PC-3 (cell line): ENCODE measurements at regions not wholly inside any gene's neighbourhood (a gene's known extent, or its start where the extent isn't known, plus 50 kb on each side); places are given as distances from the start of the nearest gene placed in this dataset.

Experiments
- ATAC-seq: fragments of 200-7000 bp; cut with Tn5 transposase; 2 replicates; pipeline ENCODE4 v1.9.1; 2020; ENCODE audit warnings: mild to moderate bottlenecking, moderate library complexity
- BruUV-seq: library from RNA; stranded (reverse); fragments of 400-500 nt; replicated peaks from 2 replicates; lab custom pipeline; 2021; lab: Mats Ljungman, UMichigan
- CTCF ChIA-PET: fragments of 300-600 bp; sonication (Branson Sonifier 250); formaldehyde crosslinking; loops from one replicate; lab custom pipeline; 2022; ENCODE audit warnings: antibody characterized with exemption; lab: Charles Lee
- POLR2A ChIA-PET: fragments of 300-600 bp; sonication (Branson Sonifier 250); formaldehyde crosslinking; loops from one replicate; lab custom pipeline; 2022; ENCODE audit warnings: antibody characterized with exemption; ENCODE audit not compliant: unreplicated experiment; lab: Charles Lee
- DNase-seq: peaks from one replicate; pipeline ENCODE4 v3.0.0-alpha.2; 2015
- H2AFZ ChIP-seq: fragments of 300-600 bp; sonication (generic); 2 replicates; pipeline ENCODE4 v1.6.0; 2016; ENCODE audit warnings: antibody characterized with exemption, low read length
- H3F3A ChIP-seq: fragments of 300-600 bp; sonication (generic); one replicate; pipeline ENCODE4 v1.6.0; 2017; ENCODE audit warnings: antibody characterized with exemption, low read length, control low read depth, mild to moderate bottlenecking; ENCODE audit not compliant: unreplicated experiment
- H3K27ac ChIP-seq: fragments of 300-600 bp; sonication (generic); 2 replicates; pipeline ENCODE4 v1.5.1; 2016; ENCODE audit warnings: mild to moderate bottlenecking, low read length
- H3K27me3 ChIP-seq: fragments of 300-600 bp; sonication (generic); 2 replicates; pipeline ENCODE4 v1.6.1; 2016; ENCODE audit warnings: low read length, mixed read lengths
- H3K36me3 ChIP-seq: fragments of 300-600 bp; sonication (generic); 2 replicates; pipeline ENCODE4 v1.6.1; 2016; ENCODE audit warnings: low read depth, mixed run types, low read length, mixed read lengths
- H3K4me1 ChIP-seq: fragments of 300-600 bp; sonication (generic); 2 replicates; pipeline ENCODE4 v1.5.1; 2016; ENCODE audit warnings: low read length; ENCODE audit not compliant: insufficient read depth
- H3K4me2 ChIP-seq: fragments of 300-600 bp; sonication (generic); 2 replicates; pipeline ENCODE4 v1.6.0; 2016; ENCODE audit warnings: low read length
- H3K4me3 ChIP-seq: fragments of 300-600 bp; sonication (generic); 2 replicates; pipeline ENCODE4 v1.5.1; 2016; ENCODE audit warnings: mild to moderate bottlenecking, low read length, mixed read lengths
- H3K79me2 ChIP-seq: fragments of 300-600 bp; sonication (generic); 2 replicates; pipeline ENCODE4 v1.6.1; 2017; ENCODE audit warnings: low read length, mixed read lengths
- H3K9ac ChIP-seq: fragments of 300-600 bp; sonication (generic); 2 replicates; pipeline ENCODE4 v1.6.0; 2016; ENCODE audit warnings: mild to moderate bottlenecking, low read length
- H3K9me2 ChIP-seq: fragments of 300-600 bp; sonication (generic); replicated peaks from 2 replicates; pipeline ENCODE4 v1.6.1; 2016; ENCODE audit warnings: mixed run types, low read length, mixed read lengths
- H3K9me3 ChIP-seq: fragments of 300-600 bp; sonication (generic); 2 replicates; pipeline ENCODE4 v1.6.1; 2016; ENCODE audit warnings: low read length, mixed read lengths
- H4K20me1 ChIP-seq: fragments of 300-600 bp; sonication (generic); 2 replicates; pipeline ENCODE4 v1.6.1; 2016; ENCODE audit warnings: low read length, mixed read lengths
- CTCF ChIP-seq: fragments of 300-600 bp; sonication (generic); conservative IDR thresholded peaks from 2 replicates; pipeline ENCODE4 v1.5.1; 2017; ENCODE audit warnings: antibody characterized with exemption, low read depth, mild to moderate bottlenecking, low read length
- EZH2 ChIP-seq: fragments of 300-600 bp; sonication (generic); IDR thresholded peaks from one replicate; pipeline ENCODE4 v1.6.1; 2017; ENCODE audit warnings: antibody characterized with exemption, mild to moderate bottlenecking, low read length; ENCODE audit not compliant: unreplicated experiment
- EZH2phosphoT487 ChIP-seq: fragments of 300-600 bp; sonication (generic); IDR thresholded peaks from 2 replicates; pipeline ENCODE4 v1.6.1; 2018; ENCODE audit warnings: mild to moderate bottlenecking, antibody characterized with exemption, low read length, borderline replicate concordance
- intact Hi-C: fragments of 100-400 bp; cut with micrococcal nuclease; formaldehyde crosslinking; loops from 2 replicates; pipeline ENCODE4 v1.9.0; 2023

DNA sequence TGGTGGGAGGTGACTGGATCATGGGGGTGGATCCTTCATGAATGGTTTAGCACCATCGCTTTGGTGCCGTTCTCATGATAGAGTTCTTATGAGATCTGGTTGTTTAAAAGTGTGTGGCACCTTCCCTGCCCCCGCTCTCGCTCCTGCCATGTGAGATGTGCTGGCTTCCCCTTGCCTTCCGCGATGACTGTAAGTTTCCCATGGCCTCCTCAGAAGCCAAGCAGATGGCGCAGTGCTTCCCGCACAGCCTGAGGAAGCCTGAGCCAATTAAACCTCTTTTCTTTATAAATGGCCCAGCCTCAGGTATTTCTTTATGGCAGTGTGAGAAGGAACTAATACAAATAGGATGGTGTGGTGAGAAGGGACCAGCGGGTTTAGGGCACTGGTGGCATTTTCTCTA lies 243.3 kb upstream of the CELF2 start:
- no peaks in the 10 kb centered on the region for H3K36me3 ChIP-seq
- no peaks in the 10 kb centered on the region for H3K27me3 ChIP-seq
- ChIA-PET POLR2A (no interaction called here), CTCF (no interaction called here)
- DNase-seq (no peak), ATAC-seq (no peak)
- no peak overlapping the region for H3K4me2 ChIP-seq
- no peak overlapping the region for H3K9ac ChIP-seq
- no peak overlapping the region for H3K27ac ChIP-seq
- intact Hi-C loops = no loop called here
- H2AFZ ChIP-seq = no peak overlapping the region
- BruUV-seq = no TSS peak
- H3K9me3 ChIP-seq = no peaks in the 10 kb centered on the region
- no peaks in the 10 kb centered on the region for H3K4me1 ChIP-seq
- TF ChIP-seq EZH2 = no peak
- no peak for TF ChIP-seq CTCF
- no peak for TF ChIP-seq EZH2phosphoT487
- H3K79me2 ChIP-seq = no peaks in the 10 kb centered on the region
- H3K4me3 ChIP-seq = no peak overlapping the region
- H3K9me2 ChIP-seq = no peaks in the 10 kb centered on the region
- H3F3A ChIP-seq = no peaks in the 10 kb centered on the region
- no peaks in the 10 kb centered on the region for H4K20me1 ChIP-seq

DNA sequence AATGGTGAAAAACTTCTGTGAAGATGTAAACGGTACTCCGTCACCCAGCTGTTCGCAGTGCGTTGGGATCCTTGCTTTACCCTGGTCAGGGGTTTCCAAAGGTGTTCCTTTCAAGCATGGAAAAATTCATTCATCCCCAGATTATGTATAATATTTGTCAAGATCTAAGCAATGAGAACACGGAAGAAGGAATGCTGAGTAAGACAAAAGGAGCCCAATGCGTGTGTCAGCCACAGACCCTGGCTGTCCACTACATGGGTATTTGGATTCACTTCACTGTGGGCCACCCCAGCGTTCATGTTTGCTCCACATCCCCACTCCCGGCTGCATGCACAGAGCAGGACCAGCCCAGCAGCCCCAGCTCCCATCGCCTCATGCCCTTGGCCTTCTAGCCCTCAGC lies 241.3 kb upstream of the CELF2 start:
- Histone ChIP-seq H3K27me3 (no peaks in the 10 kb centered on the region), H3K4me3 (no peak overlapping the region), H3K79me2 (no peaks in the 10 kb centered on the region), H3K9ac (no peak overlapping the region), H2AFZ (no peak overlapping the region), H3K36me3 (no peaks in the 10 kb centered on the region), H3K9me2 (no peaks in the 10 kb centered on the region), H3F3A (no peaks in the 10 kb centered on the region), H3K4me1 (no peaks in the 10 kb centered on the region), H3K27ac (no peak overlapping the region), H3K9me3 (no peaks in the 10 kb centered on the region), H3K4me2 (no peak overlapping the region), H4K20me1 (no peaks in the 10 kb centered on the region)
- DNase-seq (no peak), ATAC-seq (no peak)
- intact Hi-C loops = no loop called here
- no peak for TF ChIP-seq CTCF
- no peak for TF ChIP-seq EZH2phosphoT487
- TF ChIP-seq EZH2 = no peak
- ChIA-PET POLR2A (no interaction called here), CTCF (no interaction called here)
- BruUV-seq = no TSS peak

DNA sequence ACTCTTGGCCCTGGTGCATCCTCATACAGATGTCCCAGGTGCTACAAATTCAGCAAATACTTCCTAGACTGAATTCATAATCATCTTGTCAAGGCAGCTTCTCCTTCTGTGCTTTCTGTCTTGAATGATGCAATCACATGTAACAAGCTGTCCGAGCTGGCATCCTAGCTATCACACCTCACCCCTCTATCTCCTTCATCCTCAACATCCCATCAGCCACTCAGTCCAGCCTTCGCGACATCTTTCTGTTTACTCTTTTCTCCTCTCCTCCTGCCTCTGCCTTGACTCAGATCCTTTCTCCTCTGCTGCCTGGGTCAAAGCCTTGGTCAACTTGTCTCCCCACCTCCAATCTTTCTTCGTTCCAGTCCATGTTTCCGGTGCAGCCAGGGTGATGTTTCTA lies 240.4 kb upstream of the CELF2 start:
- no peak for ATAC-seq

More for the DNA sequence above, 240.4 kb upstream of the CELF2 start:
- Histone ChIP-seq H3K4me2 (no peak overlapping the region), H3F3A (no peaks in the 10 kb centered on the region), H3K36me3 (no peaks in the 10 kb centered on the region), H3K4me1 (no peaks in the 10 kb centered on the region), H3K9me3 (no peaks in the 10 kb centered on the region), H4K20me1 (no peaks in the 10 kb centered on the region), H3K27ac (no peak overlapping the region), H3K9ac (no peak overlapping the region), H3K9me2 (no peaks in the 10 kb centered on the region), H3K4me3 (no peak overlapping the region), H2AFZ (no peak overlapping the region), H3K27me3 (no peaks in the 10 kb centered on the region), H3K79me2 (no peaks in the 10 kb centered on the region)
- DNase-seq = no peak
- intact Hi-C loops = no loop called here
- POLR2A ChIA-PET = no interaction called here
- TF ChIP-seq EZH2 (no peak), EZH2phosphoT487 (no peak), CTCF (no peak)
- BruUV-seq = no TSS peak
- CTCF ChIA-PET = no interaction called here
